Bronchial epithelial cell (primary cell): ENCODE measurements at regions not wholly inside any gene's neighbourhood (a gene's known extent, or its start where the extent isn't known, plus 50 kb on each side); places are given as distances from the start of the nearest gene placed in this dataset.

ENCODE experiments used
- DNase-seq: peaks from one replicate; pipeline ENCODE4 v3.0.0-alpha.2; 2010; ENCODE audit warnings: low read depth
- FAIRE-seq: peaks from 2 replicates; lab custom pipeline; 2011; peaks lifted over from hg19 to GRCh38; lab: Jason Lieb, UNC
- H3K27me3 ChIP-seq: 2 replicates; pipeline ENCODE4 v1.5.1; 2011; ENCODE audit warnings: low read length; ENCODE audit not compliant: control insufficient read depth, insufficient read depth
- H3K36me3 ChIP-seq: 2 replicates; pipeline ENCODE4 v1.5.1; 2011; ENCODE audit warnings: low read length; ENCODE audit not compliant: control insufficient read depth, insufficient read depth
- H3K4me3 ChIP-seq: 2 replicates; pipeline ENCODE4 v1.5.1; 2011; ENCODE audit warnings: mild to moderate bottlenecking, low read depth, low read length, control low read depth
- TF ChIP-seq, protein P1 (sequence below): IDR thresholded peaks from 2 replicates; pipeline ENCODE4 v1.5.1; 2011; ENCODE audit warnings: mild to moderate bottlenecking, moderate library complexity, low read length, control low read depth, inconsistent platforms; ENCODE audit not compliant: insufficient read depth, severe bottlenecking

DNA sequence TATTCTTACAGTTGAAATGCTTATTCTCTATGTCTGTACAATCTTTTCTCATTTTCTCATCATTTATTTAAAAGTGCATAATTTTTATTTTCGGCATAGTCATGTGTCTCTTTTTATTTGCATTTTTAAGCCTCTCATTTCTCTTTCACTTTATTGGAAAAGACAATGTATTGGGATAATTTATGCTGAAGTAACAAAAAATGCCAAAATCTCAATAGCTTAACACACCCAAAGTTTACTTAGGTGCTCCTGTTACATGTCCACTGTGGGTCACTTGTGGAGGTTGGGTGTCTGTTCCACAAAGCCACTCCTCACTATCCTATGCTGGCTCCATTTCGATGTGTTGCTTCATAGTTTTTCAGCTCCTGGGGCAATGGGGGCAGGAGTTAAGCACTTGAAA, 638.7 kb downstream of the CD109 start:
- TF ChIP-seq, protein P1, sequence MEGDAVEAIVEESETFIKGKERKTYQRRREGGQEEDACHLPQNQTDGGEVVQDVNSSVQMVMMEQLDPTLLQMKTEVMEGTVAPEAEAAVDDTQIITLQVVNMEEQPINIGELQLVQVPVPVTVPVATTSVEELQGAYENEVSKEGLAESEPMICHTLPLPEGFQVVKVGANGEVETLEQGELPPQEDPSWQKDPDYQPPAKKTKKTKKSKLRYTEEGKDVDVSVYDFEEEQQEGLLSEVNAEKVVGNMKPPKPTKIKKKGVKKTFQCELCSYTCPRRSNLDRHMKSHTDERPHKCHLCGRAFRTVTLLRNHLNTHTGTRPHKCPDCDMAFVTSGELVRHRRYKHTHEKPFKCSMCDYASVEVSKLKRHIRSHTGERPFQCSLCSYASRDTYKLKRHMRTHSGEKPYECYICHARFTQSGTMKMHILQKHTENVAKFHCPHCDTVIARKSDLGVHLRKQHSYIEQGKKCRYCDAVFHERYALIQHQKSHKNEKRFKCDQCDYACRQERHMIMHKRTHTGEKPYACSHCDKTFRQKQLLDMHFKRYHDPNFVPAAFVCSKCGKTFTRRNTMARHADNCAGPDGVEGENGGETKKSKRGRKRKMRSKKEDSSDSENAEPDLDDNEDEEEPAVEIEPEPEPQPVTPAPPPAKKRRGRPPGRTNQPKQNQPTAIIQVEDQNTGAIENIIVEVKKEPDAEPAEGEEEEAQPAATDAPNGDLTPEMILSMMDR, result no peak
- H3K27me3 ChIP-seq, result no peaks in the 10 kb centered on the region
- no peak for FAIRE-seq
- H3K4me3 ChIP-seq, result no peak overlapping the region
- no peak for DNase-seq
- no peaks in the 10 kb centered on the region for H3K36me3 ChIP-seq

DNA sequence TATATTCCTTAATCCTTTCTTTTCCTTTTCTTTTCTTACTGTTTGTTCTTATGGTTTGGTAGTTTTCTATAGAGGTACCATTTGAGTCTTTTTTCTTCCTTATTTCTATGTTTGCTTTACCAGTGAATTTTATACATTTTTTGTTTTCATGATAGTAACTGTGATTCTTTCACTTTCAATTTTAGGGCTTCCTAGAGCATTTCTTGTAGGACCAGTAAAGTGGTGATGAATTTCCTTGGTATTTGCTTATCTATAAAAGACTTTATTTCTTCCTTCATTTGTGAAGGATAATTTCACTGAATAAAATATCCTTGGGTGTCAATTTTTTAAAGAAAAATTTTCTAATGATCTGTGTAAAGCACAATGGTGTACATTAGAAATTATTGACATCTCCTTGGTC, 637.4 kb downstream of the CD109 start:
- DNase-seq (no peak), FAIRE-seq (no peak)
- Histone ChIP-seq H3K36me3 (no peaks in the 10 kb centered on the region), H3K27me3 (no peaks in the 10 kb centered on the region), H3K4me3 (no peak overlapping the region)
- TF ChIP-seq, protein P1, result no peak

DNA sequence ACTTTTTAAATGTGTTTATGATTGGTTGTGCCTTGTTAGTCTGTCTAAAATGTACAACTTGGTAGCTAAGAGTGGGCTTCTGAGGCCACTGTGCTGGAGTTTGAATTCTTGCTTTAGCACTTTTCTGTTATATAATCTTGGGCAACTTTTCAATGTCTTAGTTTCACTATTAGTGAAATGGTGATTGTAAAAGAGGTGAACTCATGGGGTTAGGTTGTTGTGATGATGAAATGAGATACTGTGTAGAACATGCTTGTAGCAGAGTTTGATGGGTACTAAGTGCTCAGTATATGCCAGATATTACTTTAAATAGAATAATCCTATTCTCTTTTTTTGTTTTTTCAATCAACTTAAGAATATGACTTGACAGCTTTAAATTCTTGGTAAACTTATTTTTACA, 624.7 kb downstream of the CD109 start:
- H3K4me3 ChIP-seq, result no peak overlapping the region
- FAIRE-seq, result no peak
- TF ChIP-seq, protein P1, result no peak
- no peak for DNase-seq
- no peaks in the 10 kb centered on the region for H3K36me3 ChIP-seq
- H3K27me3 ChIP-seq, result no peaks in the 10 kb centered on the region

DNA sequence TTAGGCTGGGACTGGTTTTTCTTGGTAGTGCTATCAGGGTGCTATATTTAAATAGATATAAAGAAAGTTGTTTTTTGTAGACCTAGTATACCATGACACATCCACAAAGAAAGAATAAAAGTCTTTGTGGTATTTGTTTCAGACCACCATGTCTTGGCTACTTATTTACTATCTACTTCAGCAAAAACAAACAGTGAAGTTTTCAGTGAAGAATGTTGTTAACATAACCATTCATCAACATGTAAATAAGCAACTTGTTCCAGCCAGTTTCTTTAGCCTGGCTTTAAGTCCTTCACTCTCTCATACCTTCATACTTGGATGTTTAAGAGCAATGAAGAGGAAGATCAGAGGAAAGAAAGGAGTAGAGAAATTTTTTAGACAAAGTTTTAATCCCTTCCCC, 624.1 kb downstream of the CD109 start:
- Histone ChIP-seq H3K4me3 (no peak overlapping the region), H3K27me3 (no peaks in the 10 kb centered on the region), H3K36me3 (no peaks in the 10 kb centered on the region)
- TF ChIP-seq, protein P1, result no peak
- DNase-seq, result no peak
- no peak for FAIRE-seq

DNA sequence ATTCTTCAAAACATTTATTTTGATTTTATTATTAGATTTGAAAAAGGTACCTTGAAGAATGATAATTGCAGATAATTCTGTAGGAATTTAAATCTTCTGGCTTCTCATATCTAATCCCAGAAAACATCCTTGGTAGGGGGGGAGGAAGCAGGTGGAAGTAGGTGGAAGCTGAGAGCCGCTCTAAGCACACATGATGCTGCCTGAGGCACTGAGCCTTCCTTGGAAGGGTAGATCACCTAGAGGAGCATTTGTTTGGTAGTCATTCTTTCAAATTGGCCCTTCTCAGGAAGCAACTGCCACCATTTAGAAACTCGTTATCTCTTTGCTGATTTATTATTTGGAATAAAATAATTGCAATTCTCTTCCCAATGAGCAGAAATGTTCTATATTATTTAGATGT, 623.3 kb downstream of the CD109 start:
- TF ChIP-seq, protein P1, result no peak
- no peak for FAIRE-seq
- Histone ChIP-seq H3K36me3 (no peaks in the 10 kb centered on the region), H3K27me3 (no peaks in the 10 kb centered on the region), H3K4me3 (no peak overlapping the region)
- no peak for DNase-seq

DNA sequence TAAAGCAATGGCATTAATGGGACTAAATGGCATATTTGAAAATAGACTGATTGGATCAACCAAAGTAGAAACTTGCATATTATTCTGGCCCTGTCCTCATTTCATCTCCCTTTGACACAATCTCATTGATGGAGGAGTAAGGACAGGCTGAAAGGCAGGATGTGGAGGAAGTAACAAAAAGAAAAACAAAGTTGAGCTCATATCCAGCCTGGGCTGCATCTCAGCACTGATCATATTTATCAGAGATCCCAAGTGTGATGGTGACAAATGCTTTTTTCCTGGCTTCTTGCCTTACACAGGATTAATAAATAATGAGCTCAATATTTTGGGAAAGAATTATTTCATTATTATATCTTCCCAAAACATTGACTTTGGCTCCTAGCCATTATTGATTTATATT, 622.7 kb downstream of the CD109 start:
- H3K27me3 ChIP-seq, result no peaks in the 10 kb centered on the region
- DNase-seq (no peak), FAIRE-seq (no peak)
- no peaks in the 10 kb centered on the region for H3K36me3 ChIP-seq
- no peak overlapping the region for H3K4me3 ChIP-seq
- TF ChIP-seq, protein P1, result no peak
